22Rv1 (cell line): ENCODE measurements at regions not wholly inside any gene's neighbourhood (a gene's known extent, or its start where the extent isn't known, plus 50 kb on each side); places are given as distances from the start of the nearest gene placed in this dataset.

Source experiments
- CTCF ChIP-seq: fragments of 450-650 bp; IDR thresholded peaks from 2 replicates; pipeline ENCODE4 v1.5.1; 2017; ENCODE audit warnings: mild to moderate bottlenecking
- ZFX ChIP-seq: fragments of 450-650 bp; IDR thresholded peaks from 2 replicates; pipeline ENCODE4 v1.6.1; 2017; ENCODE audit warnings: antibody characterized with exemption, borderline replicate concordance

- TF ChIP-seq CTCF (no peak), ZFX (no peak)
These were observed 1007.8 kb downstream of the REEP3 start for GRCh38 chr10:64529003-64529350.
